SH-SY5Y (cell line): ENCODE measurements at regions not wholly inside any gene's neighbourhood (a gene's known extent, or its start where the extent isn't known, plus 50 kb on each side); places are given as distances from the start of the nearest gene placed in this dataset.

Experiments
- GATA2 ChIP-seq: IDR thresholded peaks from 2 replicates; pipeline ENCODE4 v1.6.1; 2011; ENCODE audit warnings: mild to moderate bottlenecking, low read depth, low read length
- GATA3 ChIP-seq: IDR thresholded peaks from 2 replicates; pipeline ENCODE4 v1.6.1; 2011; ENCODE audit warnings: low read depth, mild to moderate bottlenecking, low read length, moderate library complexity

DNA sequence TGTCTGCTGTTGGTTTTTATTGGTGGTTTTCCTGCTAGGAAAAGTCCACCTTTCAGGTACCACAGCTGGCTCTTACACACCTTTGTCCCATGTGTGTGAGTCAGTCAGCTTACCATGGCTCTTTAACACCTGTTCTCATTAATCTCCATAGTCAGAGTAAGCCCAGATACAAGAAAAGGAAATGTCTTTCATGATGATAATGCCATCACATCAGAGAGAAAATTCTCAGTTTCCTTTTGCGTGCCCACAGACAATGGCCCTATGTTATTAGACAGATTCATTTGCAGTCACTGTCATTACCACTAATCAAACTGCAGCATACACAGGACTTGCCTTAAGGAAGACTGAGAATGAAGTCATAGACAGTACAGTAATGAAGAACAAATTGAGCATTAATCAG lies 1583.6 kb upstream of the LRRTM3 start:
- TF ChIP-seq GATA3 (no peak), GATA2 (no peak)

DNA sequence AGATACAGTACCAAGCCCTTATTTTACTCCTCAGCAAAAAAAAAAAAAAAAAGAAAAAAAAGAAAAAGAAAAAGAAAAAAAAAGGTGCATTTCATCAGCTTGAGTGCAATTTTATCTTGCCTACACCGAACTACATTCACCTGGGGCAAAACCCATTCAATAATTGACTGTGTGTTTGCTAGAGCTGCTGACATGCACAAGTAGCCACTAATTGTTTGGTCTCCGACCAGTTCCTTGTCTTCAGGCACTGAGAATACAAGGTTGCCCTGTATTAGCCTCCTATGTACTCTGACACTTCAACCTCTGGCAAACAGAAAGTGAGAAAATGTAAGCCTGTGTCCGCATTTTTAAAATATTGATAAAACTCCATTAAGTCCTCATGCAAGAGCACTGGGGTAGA lies 1579.4 kb upstream of the LRRTM3 start:
- TF ChIP-seq GATA3 (no peak), GATA2 (no peak)

DNA sequence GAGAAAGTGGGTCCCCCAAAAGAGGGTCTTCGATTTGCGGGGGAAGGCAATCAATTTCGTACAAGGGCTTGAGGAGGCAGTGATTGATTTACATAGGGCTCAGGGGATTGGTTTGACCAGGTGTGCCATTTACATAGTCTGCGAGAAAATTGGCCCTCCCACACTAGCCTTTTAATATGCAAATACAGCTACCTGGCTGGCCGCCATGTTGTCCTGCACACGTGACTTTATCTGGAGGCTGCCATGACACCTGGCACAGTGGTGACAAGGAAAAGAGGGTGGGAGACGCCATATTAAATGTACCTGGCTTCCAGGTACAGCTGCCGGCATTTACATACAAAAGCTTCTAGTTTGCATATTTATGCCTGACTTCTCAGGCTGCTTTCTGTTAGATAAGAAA lies 1577.2 kb upstream of the LRRTM3 start:
- no peak for TF ChIP-seq GATA3
- no peak for TF ChIP-seq GATA2

DNA sequence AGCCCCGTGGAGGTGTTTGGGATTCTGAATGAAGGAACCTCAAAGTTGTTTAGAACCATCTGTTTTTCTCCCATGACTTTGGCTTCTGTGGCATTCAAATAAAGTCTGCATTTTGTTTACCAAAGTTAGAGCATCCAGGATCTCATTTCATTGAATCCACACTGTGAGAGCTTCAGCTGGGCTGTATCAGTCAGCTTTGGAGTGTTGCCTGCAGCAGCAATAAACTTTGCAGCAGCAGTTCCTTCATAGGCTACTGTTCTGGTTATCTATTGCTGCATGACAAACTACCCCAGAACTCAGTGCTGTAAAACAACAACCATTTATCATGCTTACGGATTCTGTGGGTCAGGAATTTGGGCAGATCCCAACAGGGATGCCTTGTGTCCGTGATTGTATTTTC lies 1575.2 kb upstream of the LRRTM3 start:
- no peak for TF ChIP-seq GATA2
- TF ChIP-seq GATA3: no peak

DNA sequence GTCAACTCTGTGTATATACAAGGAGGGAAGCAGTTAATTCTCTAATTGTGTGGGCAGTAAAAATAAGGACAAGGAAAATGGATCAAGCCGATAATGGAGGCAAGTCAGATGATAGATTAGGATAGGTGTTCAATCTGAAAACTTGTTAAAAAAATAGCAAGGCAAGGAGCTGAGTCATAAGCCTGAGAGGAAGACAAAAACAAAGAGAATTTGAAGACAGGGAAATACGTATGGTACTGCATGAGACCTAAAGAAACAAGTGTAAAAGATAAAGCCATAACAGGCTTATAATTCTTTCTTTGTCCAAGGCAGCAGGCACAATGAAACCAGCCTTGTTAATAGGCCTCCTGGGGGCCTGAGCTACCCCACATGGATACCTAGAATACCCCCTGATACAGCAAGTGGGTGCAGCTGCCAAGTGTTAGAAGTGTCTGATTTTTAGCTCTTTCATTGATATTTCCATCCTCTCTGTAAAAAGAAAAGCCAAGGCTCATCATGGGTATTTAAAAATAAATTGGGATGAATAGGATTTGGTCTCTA lies 1570.6 kb upstream of the LRRTM3 start:
- no peak for TF ChIP-seq GATA3
- TF ChIP-seq GATA2: no peak

DNA sequence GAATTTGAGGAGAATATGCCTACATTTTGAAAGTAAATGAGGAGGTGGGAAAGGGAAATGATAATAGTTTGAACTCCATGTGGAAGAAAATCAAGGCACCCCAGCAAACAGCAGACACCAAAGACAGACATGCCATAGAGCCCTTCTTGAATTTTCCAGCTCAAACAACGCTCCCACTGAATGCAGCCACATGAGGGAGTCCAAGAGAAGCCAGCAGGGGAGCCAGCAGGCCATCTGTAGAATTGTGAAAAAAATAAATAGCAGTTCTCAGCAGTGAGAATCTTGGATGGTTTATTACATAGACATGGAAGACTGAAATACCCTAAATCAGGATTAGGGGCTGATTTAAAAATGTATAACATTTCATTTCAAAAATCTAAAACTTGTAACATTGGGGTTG lies 1567.3 kb upstream of the LRRTM3 start:
- no peak for TF ChIP-seq GATA2

DNA sequence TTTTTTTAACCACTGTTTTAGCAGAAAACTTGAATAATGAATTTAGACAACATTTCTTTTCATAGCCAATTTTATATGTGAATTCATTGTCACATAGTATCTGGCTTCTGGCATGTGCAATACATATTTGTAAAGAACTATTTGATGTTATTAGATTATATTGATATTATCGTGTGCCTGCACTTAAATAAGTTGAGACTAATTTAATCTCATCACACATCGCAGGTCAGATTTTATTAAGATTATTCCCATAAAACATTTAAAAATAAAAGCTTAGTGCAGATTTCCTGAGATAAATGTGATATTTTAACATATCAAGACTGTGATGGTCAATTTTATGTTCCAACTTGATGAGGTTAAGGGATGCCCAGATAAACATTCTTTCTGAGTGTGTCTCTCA lies 1565.3 kb upstream of the LRRTM3 start:
- no peak for TF ChIP-seq GATA2
- TF ChIP-seq GATA3: peak; percentile 54; the same call in 1 of the 2 replicates

DNA sequence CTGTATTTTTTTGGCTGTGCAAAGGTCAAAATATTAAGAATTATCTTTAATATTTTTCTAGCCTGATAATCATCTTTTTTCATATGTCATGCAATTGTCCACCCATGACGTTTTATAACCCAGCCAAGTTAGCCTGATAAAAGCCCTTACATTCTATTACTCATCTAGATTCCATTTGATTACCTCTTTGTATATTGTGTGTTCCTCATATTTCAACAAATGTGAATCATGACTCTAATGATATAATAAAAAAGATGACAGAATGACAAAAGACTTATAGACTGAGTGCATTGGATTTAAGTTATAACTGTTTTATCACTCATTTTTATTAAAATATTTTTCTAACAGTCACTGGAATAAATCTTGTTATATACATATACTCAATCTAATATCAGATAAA lies 1560.0 kb upstream of the LRRTM3 start:
- no peak for TF ChIP-seq GATA3
- no peak for TF ChIP-seq GATA2

DNA sequence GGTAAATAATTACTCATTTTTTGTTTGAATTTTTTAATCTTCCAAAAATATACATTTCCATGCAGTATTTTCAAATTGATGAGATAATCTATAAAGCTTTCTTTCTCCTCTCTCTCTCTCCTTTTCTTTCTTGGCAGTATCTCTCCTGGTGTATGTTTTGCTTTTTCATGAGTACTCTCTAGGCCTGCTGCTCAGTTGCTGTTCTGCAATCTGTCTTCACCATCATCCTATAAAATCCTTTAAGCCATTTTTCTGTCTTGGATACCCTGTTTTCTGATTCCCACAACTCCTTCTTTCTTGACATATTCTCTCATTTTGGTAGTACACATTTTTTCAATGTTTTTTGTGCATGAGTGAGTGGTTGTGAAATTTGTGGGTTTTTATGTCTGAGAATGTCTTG lies 1558.1 kb upstream of the LRRTM3 start:
- TF ChIP-seq GATA3 (no peak), GATA2 (no peak)

DNA sequence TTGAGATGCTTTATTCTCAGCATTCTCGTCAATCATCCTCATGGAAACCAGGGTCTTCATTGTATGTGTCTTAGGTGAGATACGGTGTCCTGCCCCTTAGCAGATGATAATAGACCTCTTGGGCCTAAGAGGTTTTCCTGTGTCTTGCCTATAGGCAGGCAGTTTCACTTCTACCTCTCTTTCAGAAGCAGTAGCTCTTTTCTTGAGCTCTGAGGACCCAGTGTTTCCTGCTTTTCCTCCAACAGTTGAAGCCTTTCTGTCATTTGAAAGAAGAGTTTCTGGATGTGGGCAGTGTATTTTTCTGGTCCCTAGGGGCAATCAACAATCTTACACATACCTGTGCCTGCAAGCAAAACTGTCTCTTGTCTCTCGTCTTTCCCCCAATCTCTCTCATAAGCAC lies 1550.3 kb upstream of the LRRTM3 start:
- TF ChIP-seq GATA3 (no peak), GATA2 (no peak)

DNA sequence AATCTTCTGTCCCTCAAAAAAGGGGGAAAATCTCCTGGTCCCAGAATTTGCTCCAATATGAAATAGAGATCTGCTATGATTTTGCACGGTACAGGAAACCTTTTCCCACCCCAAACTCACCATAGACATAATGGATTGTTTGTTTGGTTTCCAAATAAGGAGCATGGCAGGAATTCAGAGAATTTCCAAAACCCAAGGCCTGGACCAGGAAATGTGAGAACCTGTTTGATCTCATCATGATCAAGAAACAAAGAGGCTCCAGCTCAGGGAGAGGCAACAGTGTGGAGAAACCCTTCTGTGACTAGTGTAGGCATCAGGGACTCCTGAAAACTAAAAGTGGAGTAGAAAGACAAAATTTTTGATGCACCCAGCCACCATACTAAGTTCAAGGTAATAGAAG lies 1548.1 kb upstream of the LRRTM3 start:
- no peak for TF ChIP-seq GATA2
- TF ChIP-seq GATA3: no peak

DNA sequence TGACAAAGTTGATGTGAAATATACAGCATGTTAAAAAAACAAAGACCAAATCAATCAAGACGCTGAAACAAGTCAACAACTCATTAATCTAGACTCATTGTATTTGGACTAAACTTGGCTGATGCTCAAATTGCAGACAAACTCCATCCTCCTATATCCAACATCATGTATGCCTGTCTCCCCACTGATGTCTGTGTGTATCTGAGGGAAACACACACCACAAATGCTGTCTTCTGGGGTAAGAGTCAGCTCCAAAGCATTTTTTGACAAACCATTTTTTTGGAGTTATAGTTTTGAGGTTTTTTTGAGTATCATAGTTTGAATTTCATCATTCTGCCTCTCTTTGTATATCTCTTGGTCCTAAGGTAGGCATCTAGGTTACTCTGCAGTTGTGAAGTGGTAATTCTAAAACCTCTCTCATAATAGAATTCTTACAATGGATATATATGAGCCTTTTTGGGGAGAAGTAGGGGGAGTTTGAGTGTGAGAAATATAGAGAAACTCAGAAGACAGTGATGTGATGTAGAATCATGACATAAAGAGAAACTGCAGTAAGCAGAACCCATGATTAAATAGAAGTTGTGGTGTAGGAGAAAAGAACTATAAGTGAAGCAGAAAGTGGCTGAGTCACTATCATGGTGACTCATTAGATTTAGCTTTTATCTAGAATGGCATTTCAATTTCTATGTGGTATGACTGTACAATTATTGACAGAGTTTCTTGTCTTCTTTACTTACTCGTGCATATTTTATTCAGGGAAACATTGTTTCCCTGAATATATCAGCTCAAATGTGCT lies 1531.1 kb upstream of the LRRTM3 start:
- TF ChIP-seq GATA2 (no peak), GATA3 (no peak)

DNA sequence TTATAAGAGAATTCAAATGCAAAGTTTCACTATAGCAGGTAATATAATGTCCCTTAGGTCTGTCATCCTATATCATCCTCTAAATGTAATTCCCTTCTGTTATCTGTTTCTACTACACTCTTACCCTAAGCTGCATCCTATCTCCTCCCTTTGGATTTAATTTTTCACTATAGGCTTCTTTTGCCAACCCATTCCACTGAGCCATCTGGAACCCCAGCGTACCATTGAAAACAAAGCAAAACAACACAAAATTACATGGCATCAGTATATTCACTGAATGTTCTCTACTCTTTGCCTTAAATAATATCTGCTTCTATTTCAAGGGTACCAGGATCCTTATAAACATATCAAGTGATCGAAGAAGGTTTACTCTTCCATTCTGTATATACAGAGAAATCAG lies 1530.2 kb upstream of the LRRTM3 start:
- TF ChIP-seq GATA2 (no peak), GATA3 (no peak)

DNA sequence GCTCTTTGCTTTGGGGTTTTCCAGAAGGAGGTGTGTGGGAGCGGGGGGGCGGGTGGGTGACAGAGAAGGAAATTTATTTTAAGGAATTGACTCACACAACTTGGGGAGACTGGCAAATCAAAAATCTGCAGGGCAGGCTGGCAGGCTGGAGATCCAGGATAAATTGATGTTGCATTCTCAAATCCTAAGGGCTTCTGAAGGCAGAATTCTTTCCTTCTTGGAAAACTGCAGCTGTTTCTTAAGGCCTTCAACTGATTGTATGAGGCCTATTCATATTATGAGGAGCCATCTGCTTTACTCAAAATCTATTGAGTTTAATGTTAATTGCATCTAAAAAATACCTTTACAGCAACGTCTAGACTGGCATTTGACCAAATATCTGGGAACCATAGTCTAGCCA lies 1528.8 kb upstream of the LRRTM3 start:
- no peak for TF ChIP-seq GATA3
- no peak for TF ChIP-seq GATA2

DNA sequence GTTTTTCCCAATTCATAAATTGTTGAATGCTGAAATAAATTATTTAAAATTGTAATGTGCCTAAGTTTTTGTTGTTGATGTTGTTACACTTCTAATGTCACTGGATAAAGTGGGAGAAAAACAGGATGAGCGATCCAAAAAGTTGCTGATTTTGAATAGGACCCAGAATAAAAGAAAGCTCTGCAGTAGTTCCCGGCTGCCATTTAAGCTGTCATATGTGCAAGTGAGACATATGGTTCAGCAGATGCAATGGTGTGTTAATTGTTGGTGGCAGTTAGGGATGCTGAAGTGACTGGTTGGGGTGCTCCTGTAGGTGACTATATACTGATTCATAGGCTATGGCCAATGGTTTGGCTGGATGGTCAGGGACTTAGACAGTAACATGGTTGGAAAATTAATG lies 1517.4 kb upstream of the LRRTM3 start:
- TF ChIP-seq GATA3 (no peak), GATA2 (no peak)

DNA sequence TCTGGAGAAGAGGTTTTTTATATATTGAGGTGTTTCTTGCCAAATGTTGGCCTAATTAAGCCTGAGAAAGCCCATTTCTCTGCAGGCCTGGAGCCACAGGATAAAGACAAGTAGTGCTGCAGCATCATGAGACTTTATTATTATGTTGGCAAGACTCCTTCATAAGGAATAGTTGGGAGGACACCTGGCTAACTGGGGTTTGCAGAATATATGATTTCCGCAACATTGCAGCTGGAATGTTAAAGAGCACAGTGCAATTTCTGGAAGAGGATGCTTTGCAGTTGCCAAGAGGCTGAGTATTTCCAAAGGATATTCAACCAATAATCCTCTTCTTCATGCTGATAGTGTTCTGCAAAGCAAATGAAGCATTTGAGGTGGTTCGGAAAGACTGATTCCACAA lies 1512.8 kb upstream of the LRRTM3 start:
- TF ChIP-seq GATA2 (no peak), GATA3 (no peak)

DNA sequence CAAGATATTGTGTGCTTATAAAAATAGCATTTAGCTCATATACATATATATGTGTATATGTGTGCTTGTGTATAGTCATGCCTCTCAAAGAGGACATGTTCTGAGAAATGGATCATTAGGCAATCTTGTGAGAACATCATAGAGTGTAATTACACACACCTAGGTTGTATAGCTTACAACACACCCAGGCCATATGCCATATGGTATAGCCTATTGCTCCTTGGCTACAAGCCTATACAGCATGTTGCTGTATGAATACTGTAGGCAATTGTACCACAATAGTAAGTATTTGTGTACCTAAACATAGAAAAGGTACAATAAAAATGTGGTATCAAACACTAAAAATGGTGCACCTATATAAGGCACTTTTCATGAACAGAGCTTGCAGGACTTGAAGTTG lies 1510.5 kb upstream of the LRRTM3 start:
- TF ChIP-seq GATA2: no peak
